ENCODE measurements at regions not wholly inside any gene's neighbourhood (a gene's known extent, or its start where the extent isn't known, plus 50 kb on each side); places are given as distances from the start of the nearest gene placed in this dataset.

DNA sequence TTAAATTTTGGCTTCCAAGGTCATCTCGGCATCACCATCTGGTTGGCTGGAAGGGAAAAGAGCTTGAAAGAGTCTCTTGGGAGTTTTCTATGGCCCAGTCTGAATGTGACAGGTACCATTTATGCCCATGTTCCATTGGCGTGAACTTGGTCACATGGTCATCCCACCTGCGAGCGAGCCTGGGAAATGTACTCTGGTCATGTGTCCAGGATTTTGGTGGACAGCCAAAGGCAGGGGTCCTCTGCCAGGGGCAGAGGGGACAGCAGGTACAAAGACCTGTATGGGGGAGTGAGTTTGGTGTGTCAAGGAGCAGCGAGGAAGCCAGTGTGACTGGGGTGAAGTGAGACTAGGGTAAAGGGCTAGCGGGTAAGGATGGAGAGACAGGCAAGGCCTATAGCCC is 112.6 kb downstream of the CDC5L start:
- no peak for DNase-seq

- no peak for DNase-seq
Observed at GRCh38 chr6:44503471-44503870, 116.0 kb downstream of the CDC5L start.

DNA sequence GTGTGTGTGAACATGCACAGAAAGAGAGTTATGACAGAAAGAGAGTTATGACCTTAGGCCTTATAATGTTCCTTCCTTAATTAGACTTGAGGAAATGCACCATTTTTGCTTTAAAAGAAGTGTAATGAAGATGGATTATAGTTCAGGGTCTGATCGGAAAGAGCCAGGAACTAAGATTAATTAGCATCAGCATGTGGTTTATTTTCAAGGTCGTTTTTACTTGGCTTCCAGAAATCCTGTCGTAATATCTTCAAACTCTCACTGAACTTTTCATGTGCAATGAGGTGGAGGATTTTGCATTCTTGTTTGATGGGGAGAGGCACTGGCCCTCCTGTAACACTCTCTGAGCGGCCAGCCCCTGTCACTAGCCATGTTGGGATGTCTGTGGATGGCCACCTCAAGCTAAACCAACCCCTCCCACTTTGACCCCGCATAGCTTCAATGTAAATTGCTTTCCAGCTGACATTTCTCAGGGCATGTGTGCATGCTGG is 116.8 kb downstream of the CDC5L start:
- no peak for DNase-seq

- DNase-seq = no peak
Observed at GRCh38 chr6:44505751-44506150, 118.2 kb downstream of the CDC5L start.

GRCh38 chr6:44507014-44507413 is 119.5 kb downstream of the CDC5L start:
- no peak for DNase-seq

- no peak for DNase-seq
Observed at GRCh38 chr6:44508646-44509045, 121.1 kb downstream of the CDC5L start.

DNA sequence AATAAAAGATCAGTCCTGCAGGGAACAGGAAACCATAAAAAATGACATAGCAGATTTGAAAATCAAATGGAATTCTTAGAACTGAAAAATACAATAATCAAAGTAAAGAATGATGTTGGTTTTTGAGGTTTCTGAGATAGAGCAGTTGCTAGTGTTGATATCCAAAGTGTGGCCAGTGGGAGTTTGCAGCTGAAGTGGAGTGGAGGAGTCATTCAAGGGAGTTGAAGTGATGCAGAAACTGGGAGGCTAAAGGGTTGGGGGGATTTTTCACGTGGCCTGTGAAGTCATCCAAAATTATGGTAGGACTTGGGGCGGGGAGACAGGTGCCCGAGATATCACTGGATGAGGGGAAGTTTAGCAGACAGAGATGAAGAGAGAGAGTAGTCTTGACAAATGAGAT is 123.6 kb downstream of the CDC5L start:
- no peak for DNase-seq

- DNase-seq = no peak
Observed at GRCh38 chr6:44512868-44513741, 125.6 kb downstream of the CDC5L start.

DNA sequence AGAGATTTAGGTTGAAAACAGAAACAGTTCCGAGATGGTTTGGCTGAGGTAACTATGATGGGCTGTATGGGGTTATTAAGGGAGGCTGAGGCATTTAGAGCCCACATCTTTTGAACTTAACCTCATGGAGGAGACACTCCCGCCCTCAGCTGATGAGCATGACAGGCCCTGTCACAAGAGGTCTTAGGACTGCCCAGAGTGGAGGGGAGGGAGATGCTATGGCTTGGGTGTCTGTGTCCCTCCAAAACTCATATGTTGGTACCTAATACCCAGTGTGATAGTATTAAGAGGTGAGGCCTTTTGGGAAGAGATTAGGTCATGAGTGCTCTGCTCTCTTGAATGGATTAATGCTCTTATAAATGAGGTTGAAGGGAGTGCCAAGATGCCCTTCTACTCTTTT is 126.6 kb downstream of the CDC5L start:
- no peak for DNase-seq

DNA sequence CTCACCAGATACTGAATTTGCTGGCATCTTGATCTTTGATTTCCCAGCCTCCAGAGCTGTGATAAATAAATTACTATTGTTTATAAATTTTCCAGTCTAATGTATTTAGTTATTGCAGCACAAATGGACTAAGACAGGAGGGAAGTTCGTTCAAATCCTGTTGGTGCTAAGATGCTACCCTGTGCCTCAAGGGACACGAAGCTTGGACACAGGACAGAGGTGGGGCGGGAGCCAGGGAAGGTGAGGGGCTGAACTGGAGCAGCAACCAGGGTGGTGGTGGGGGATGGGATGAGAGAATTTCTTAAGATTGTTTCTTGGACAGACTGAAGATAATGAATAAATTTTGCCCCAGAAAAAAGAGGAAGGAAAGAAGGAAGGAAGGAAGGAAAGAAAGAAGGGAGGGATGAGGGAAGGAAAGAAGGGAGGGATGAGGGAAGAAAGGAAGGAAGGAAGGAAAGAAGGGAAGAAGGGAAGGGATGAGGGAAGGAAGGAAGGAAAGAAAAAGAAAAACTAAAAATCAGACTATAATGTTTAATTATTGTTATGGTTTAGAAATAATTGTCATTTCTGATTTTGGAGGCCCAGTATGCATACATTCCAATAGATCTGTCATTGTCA is 127.2 kb downstream of the CDC5L start:
- DNase-seq = no peak

GRCh38 chr6:44522871-44523270 is 135.4 kb downstream of the CDC5L start:
- no peak for DNase-seq

- no peak for DNase-seq
Observed at GRCh38 chr6:44524476-44525227, 137.1 kb downstream of the CDC5L start.

GRCh38 chr6:44525761-44526351 is 138.3 kb downstream of the CDC5L start:
- no peak for DNase-seq

DNA sequence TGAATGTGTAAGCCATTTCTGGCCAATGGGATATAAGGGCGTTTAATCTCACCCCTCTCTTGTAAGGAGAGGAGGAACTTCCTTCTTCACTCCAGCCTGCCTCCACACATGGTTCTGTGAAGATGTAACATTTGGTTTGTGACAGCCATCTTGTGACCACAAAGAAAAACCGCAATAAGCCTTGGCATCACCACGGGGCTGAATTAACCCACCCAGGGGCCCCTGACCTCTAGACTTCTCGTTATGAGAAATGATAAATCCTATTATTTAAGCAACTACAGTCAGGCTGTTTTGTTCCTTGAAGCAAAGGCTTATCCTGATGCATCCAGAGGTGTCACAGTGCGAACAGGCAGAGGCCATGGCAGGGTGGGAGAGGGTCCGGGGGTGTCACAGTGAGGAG is 139.7 kb downstream of the CDC5L start:
- DNase-seq = no peak

- DNase-seq = no peak
Observed at GRCh38 chr6:44527583-44528369, 140.3 kb downstream of the CDC5L start.

DNA sequence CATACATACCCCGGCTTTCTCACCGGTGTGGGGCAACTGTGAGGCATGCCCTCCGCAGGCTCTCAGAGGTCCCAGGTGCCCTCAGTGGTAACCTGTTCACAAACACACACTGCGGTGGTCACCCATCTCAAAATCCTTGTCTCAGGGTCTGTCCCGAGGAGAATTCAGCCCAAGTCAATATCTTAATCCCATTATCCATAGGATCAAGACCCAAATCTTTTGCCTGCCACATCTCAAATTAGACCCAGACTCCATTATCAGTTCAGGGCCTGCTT is 140.8 kb downstream of the CDC5L start:
- DNase-seq = no peak

DNA sequence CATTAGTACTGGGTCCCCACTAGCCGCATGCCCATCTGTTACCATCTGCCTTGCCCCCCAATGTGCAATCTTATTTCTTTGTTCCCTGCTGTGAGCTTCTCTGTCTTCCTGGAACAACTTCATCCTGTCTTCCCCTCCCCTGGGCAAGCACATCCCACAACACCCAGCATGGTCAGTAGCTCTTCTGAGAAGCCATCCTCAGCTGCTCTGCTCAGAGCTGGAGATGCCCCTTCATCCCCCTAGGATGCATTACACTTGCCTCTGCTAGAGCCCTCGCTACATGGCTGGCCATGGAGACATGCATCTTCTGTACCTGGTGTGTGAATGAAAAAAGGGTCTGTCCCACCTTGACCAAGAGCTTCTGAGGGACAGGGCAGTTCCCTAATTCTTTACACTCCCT is 141.2 kb downstream of the CDC5L start:
- no peak for DNase-seq

DNA sequence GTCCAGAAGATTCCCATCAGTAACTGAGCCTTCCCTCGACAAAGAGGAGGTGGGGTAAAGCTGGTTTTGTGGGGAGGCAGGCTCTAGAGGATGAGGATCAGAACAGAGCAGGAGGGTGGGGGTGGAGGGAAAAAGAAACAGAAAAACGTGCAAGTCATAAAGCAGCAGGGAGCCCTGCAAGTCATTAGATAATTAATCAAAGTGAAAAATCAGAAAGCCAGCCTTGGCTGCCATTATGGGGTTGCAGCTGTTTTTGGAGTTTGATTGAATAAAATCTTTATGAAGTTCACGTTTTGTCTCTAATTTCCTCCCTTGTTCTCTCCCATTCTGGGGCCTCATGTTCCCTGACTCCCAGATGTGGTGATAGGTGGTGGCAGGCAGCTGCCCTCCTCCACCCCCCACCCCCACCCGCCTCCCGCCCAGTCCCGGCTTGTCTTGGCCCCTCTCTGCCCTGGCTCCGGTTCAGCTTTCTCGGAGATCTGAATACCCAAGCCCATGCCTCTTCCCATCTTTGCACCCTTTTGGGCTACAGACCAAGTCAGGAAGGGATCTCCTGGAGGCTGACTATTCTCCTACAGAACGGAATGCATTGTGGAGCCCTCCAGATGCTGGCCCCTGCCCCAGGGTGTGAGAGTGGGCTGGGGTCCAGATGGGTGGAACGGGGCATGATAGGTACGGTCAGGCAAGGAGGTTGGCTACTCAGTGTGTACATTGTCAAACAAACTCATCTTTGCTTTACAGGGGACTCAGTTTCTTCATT is 141.8 kb downstream of the CDC5L start:
- DNase-seq = no peak

- no peak for DNase-seq
Observed at GRCh38 chr6:44530209-44530909, 142.9 kb downstream of the CDC5L start.

- DNase-seq = no peak
Observed at GRCh38 chr6:44530910-44531234, 143.4 kb downstream of the CDC5L start.

- no peak for DNase-seq
Observed at GRCh38 chr6:44531442-44532015, 144.0 kb downstream of the CDC5L start.

Measured in NCI-H146 (cell line).